GM23338 (cell line): ENCODE measurements at regions not wholly inside any gene's neighbourhood (a gene's known extent, or its start where the extent isn't known, plus 50 kb on each side); places are given as distances from the start of the nearest gene placed in this dataset.

ENCODE experiments used
- ATAC-seq: fragments of 200-7000 bp; cut with Tn5 transposase; 3 replicates; pipeline ENCODE4 v1.9.1; 2020
- DNase-seq: peaks from one replicate; pipeline ENCODE4 v3.0.0-alpha.2; 2015; ENCODE audit warnings: low spot score
- H2AFZ ChIP-seq: fragments of 200-600 bp; sonication (generic); 2 replicates; pipeline ENCODE4 v1.8.0; 2016; ENCODE audit warnings: antibody characterized with exemption, mild to moderate bottlenecking, moderate library complexity
- H3F3A ChIP-seq: fragments of 200-600 bp; sonication (generic); replicated peaks from 2 replicates; pipeline ENCODE4 v1.8.0; 2017; ENCODE audit warnings: antibody characterized with exemption, mixed run types, low read depth
- H3K27ac ChIP-seq: fragments of 200-600 bp; sonication (generic); 2 replicates; pipeline ENCODE4 v1.6.1; 2016; ENCODE audit warnings: low read depth
- H3K27me3 ChIP-seq: fragments of 200-600 bp; sonication (generic); 2 replicates; pipeline ENCODE4 v1.8.0; 2016; ENCODE audit warnings: mild to moderate bottlenecking, mixed run types, moderate library complexity; ENCODE audit not compliant: insufficient read depth
- H3K36me3 ChIP-seq: fragments of 200-600 bp; sonication (generic); 2 replicates; pipeline ENCODE4 v1.8.0; 2016; ENCODE audit warnings: mild to moderate bottlenecking; ENCODE audit not compliant: insufficient read depth
- H3K4me1 ChIP-seq: fragments of 200-600 bp; sonication (generic); 2 replicates; pipeline ENCODE4 v1.8.0; 2016; ENCODE audit warnings: mild to moderate bottlenecking, moderate library complexity; ENCODE audit not compliant: insufficient read depth
- H3K4me2 ChIP-seq: fragments of 200-600 bp; sonication (generic); 2 replicates; pipeline ENCODE4 v1.7.1; 2017; ENCODE audit warnings: mixed run types
- H3K4me3 ChIP-seq: fragments of 200-600 bp; sonication (generic); 2 replicates; pipeline ENCODE4 v1.6.1; 2016; ENCODE audit warnings: mixed run types
- H3K79me2 ChIP-seq: fragments of 200-600 bp; sonication (generic); replicated peaks from 2 replicates; pipeline ENCODE4 v1.8.0; 2017; ENCODE audit warnings: mild to moderate bottlenecking; ENCODE audit not compliant: insufficient read depth
- H3K9me2 ChIP-seq: fragments of 200-600 bp; sonication (generic); 2 replicates; pipeline ENCODE4 v1.8.0; 2017; ENCODE audit not compliant: insufficient read depth
- H4K20me1 ChIP-seq: fragments of 200-600 bp; sonication (generic); replicated peaks from 2 replicates; pipeline ENCODE4 v1.8.0; 2017; ENCODE audit warnings: mild to moderate bottlenecking; ENCODE audit not compliant: insufficient read depth
- H3K27ac Mint-ChIP-seq: 2 replicates; pipeline ENCODE4 v1.8.0; 2020; ENCODE audit warnings: inconsistent platforms, mild to moderate bottlenecking, moderate library complexity, mixed read lengths
- H3K27me3 Mint-ChIP-seq: 3 replicates; pipeline ENCODE4 v1.8.0; 2022; ENCODE audit warnings: low read depth, mild to moderate bottlenecking, moderate library complexity, mixed read lengths, inconsistent platforms; ENCODE audit not compliant: insufficient read depth, poor library complexity
- H3K36me3 Mint-ChIP-seq: 3 replicates; pipeline ENCODE4 v1.8.0; 2021; ENCODE audit warnings: low read depth, mild to moderate bottlenecking, inconsistent platforms, moderate library complexity, mixed read lengths
- H3K4me1 Mint-ChIP-seq: 3 replicates; pipeline ENCODE4 v1.8.0; 2020; ENCODE audit warnings: mild to moderate bottlenecking, inconsistent platforms, mixed read lengths
- H3K4me3 Mint-ChIP-seq: 3 replicates; pipeline ENCODE4 v1.8.0; 2021; ENCODE audit warnings: moderate library complexity, mild to moderate bottlenecking, inconsistent platforms, mixed read lengths
- H3K9me3 Mint-ChIP-seq: 3 replicates; pipeline ENCODE4 v1.8.0; 2020; ENCODE audit warnings: moderate library complexity, mild to moderate bottlenecking, inconsistent platforms, mixed read lengths
- CREB1 ChIP-seq: fragments of 250-450 bp; sonication (Bioruptor Pico); IDR thresholded peaks from 2 replicates; pipeline ENCODE4 v1.5.0; 2020; ENCODE audit warnings: low read depth, mild to moderate bottlenecking, moderate library complexity
- EZH2 ChIP-seq: fragments of 200-600 bp; sonication (generic); IDR thresholded peaks from one replicate; pipeline ENCODE4 v1.8.0; 2017; ENCODE audit warnings: antibody characterized with exemption, mild to moderate bottlenecking, low read depth; ENCODE audit not compliant: unreplicated experiment
- JUNB ChIP-seq: IDR thresholded peaks from one replicate; pipeline ENCODE4 v1.6.1; 2016; ENCODE audit warnings: antibody characterized with exemption; ENCODE audit not compliant: unreplicated experiment
- NANOG ChIP-seq: IDR thresholded peaks from 2 replicates; pipeline ENCODE4 v1.6.1; 2016; ENCODE audit warnings: antibody characterized with exemption, borderline replicate concordance
- POLR2AphosphoS5 ChIP-seq: IDR thresholded peaks from 2 replicates; pipeline ENCODE4 v1.6.1; 2016; ENCODE audit warnings: antibody characterized with exemption, low read depth
- STAT1 ChIP-seq: IDR thresholded peaks from one replicate; pipeline ENCODE4 v1.6.1; 2016; ENCODE audit warnings: antibody characterized with exemption; ENCODE audit not compliant: unreplicated experiment
- TF ChIP-seq, protein P1 (sequence below): IDR thresholded peaks from 2 replicates; pipeline ENCODE4 v1.6.1; 2016; ENCODE audit warnings: antibody characterized with exemption
- TF ChIP-seq, protein P2 (sequence below): fragments of 250-450 bp; sonication (Bioruptor Pico); IDR thresholded peaks from 2 replicates; pipeline ENCODE4 v1.5.0; 2020; ENCODE audit warnings: mild to moderate bottlenecking, moderate library complexity
- TF ChIP-seq, protein P3 (sequence below): IDR thresholded peaks from one replicate; pipeline ENCODE4 v1.6.1; 2018; ENCODE audit warnings: antibody characterized with exemption; ENCODE audit not compliant: unreplicated experiment

DNA sequence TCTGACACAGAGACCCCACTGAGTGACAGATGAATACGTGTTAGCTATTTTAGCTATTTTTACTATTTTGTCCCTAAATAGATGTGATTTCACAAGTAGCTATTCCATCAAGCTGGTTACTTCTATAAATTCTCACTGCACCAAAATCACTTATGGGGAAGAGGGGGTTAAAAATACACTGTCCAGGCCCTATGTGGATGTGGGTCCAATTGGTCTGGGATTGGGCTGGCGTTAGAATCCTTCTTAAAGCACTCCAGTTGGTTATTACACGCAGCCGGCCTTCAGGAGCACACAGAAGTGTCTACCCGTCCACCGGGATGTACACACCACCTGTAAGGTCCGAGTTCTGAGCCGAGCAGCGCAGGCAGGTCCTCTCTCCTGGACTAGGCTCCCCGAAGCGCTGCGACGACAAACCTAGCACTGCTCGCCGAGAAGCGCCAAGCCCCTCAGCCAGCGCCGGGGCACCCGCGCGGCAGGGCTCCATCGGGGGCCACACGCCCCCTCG lies 222.3 kb upstream of the MKLN1 start (continued):
- TF ChIP-seq, protein P1, sequence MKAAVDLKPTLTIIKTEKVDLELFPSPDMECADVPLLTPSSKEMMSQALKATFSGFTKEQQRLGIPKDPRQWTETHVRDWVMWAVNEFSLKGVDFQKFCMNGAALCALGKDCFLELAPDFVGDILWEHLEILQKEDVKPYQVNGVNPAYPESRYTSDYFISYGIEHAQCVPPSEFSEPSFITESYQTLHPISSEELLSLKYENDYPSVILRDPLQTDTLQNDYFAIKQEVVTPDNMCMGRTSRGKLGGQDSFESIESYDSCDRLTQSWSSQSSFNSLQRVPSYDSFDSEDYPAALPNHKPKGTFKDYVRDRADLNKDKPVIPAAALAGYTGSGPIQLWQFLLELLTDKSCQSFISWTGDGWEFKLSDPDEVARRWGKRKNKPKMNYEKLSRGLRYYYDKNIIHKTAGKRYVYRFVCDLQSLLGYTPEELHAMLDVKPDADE = no peak
- TF ChIP-seq JUNB = no peak
- TF ChIP-seq CREB1 (CRISPR knock-in tag) = no peak

DNA sequence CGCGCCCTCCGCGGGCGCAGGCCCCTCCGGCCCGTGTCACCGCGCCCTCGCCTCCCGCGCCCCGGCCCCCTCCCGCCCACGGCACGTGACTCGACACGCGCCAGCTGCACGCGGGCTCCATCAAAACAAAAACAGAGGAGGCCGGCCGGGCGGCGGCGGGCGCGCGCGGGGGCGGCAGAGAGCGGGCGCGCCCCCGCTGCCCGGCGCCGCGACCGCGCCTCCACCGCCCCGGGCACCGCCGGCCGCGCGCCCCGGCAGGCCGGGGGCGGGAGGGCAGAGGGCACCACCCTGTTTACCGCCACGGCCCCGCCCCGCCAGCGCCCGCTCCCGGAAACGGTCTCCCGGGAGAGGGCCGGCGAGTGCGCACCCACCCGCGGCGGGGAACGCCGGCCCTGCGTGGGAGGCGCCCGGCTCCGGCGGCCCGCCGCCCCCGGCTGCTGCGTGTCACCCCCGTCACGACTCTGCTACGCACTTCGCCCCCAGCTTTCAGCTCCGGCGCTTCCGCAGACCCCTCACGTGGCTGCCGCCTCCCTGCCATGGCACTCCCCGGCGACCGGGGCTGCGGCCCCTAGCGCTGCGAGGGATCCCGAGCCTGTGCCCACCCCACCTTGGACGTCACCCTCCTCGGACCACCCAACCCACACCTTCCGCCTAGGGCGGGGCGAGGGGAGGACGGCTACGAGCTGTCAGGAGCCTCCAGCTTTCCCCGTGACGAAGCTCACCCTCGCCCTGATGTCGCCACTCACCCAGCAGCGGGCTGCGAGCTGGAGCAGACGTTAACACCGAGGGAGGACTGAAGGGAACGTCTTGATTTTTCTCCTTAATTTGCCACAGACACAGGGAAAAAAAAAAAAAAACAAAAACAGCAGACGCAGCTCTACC lies 221.6 kb upstream of the MKLN1 start:
- Histone ChIP-seq H3K36me3 (no peaks in the 10 kb centered on the region), H4K20me1 (peaks cover 19% of the 10 kb centered on the region; the same call in 1 of the 2 replicates), H3F3A (no peaks in the 10 kb centered on the region), H2AFZ (peak overlapping the region; percentile 34; the same call in 1 of the 2 replicates), H3K4me3 (peak overlapping the region; percentile 87), H3K79me2 (peaks cover 58% of the 10 kb centered on the region), H3K4me1 (peaks cover 24% of the 10 kb centered on the region), H3K27me3 (peaks cover 13% of the 10 kb centered on the region), H3K9me2 (no peaks in the 10 kb centered on the region), H3K27ac (no peak overlapping the region), H3K4me2 (peak overlapping the region; percentile 99)
- Mint-ChIP-seq H3K27ac (peak overlapping the region; percentile 60; the same call in 1 of the 2 replicates), H3K9me3 (no peaks in the 10 kb centered on the region; the same call in 2 of the 3 replicates), H3K27me3 (peaks cover 18% of the 10 kb centered on the region), H3K4me3 (peak overlapping the region; percentile 91), H3K4me1 (peaks cover 46% of the 10 kb centered on the region), H3K36me3 (peaks cover 18% of the 10 kb centered on the region)
- peak; percentile 70 for DNase-seq
- peak; percentile 25 for ATAC-seq
- TF ChIP-seq JUNB (no peak), EZH2 (no peak), STAT1 (no peak), POLR2AphosphoS5 (peak; percentile 27; the same call in 1 of the 2 replicates), NANOG (no peak), CREB1 (CRISPR knock-in tag) (peak; percentile 22; the same call in 1 of the 2 replicates)
- TF ChIP-seq, protein P2, sequence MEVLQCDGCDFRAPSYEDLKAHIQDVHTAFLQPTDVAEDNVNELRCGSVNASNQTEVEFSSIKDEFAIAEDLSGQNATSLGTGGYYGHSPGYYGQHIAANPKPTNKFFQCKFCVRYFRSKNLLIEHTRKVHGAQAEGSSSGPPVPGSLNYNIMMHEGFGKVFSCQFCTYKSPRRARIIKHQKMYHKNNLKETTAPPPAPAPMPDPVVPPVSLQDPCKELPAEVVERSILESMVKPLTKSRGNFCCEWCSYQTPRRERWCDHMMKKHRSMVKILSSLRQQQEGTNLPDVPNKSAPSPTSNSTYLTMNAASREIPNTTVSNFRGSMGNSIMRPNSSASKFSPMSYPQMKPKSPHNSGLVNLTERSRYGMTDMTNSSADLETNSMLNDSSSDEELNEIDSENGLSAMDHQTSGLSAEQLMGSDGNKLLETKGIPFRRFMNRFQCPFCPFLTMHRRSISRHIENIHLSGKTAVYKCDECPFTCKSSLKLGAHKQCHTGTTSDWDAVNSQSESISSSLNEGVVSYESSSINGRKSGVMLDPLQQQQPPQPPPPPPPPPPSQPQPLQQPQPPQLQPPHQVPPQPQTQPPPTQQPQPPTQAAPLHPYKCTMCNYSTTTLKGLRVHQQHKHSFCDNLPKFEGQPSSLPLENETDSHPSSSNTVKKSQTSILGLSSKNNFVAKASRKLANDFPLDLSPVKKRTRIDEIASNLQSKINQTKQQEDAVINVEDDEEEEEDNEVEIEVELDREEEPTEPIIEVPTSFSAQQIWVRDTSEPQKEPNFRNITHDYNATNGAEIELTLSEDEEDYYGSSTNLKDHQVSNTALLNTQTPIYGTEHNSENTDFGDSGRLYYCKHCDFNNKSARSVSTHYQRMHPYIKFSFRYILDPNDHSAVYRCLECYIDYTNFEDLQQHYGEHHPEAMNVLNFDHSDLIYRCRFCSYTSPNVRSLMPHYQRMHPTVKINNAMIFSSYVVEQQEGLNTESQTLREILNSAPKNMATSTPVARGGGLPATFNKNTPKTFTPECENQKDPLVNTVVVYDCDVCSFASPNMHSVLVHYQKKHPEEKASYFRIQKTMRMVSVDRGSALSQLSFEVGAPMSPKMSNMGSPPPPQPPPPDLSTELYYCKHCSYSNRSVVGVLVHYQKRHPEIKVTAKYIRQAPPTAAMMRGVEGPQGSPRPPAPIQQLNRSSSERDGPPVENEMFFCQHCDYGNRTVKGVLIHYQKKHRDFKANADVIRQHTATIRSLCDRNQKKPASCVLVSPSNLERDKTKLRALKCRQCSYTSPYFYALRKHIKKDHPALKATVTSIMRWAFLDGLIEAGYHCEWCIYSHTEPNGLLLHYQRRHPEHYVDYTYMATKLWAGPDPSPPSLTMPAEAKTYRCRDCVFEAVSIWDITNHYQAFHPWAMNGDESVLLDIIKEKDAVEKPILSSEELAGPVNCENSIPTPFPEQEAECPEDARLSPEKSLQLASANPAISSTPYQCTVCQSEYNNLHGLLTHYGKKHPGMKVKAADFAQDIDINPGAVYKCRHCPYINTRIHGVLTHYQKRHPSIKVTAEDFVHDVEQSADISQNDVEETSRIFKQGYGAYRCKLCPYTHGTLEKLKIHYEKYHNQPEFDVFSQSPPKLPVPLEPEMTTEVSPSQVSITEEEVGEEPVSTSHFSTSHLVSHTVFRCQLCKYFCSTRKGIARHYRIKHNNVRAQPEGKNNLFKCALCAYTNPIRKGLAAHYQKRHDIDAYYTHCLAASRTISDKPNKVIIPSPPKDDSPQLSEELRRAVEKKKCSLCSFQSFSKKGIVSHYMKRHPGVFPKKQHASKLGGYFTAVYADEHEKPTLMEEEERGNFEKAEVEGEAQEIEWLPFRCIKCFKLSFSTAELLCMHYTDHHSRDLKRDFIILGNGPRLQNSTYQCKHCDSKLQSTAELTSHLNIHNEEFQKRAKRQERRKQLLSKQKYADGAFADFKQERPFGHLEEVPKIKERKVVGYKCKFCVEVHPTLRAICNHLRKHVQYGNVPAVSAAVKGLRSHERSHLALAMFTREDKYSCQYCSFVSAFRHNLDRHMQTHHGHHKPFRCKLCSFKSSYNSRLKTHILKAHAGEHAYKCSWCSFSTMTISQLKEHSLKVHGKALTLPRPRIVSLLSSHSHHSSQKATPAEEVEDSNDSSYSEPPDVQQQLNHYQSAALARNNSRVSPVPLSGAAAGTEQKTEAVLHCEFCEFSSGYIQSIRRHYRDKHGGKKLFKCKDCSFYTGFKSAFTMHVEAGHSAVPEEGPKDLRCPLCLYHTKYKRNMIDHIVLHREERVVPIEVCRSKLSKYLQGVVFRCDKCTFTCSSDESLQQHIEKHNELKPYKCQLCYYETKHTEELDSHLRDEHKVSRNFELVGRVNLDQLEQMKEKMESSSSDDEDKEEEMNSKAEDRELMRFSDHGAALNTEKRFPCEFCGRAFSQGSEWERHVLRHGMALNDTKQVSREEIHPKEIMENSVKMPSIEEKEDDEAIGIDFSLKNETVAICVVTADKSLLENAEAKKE (CRISPR knock-in tag) = no peak
- TF ChIP-seq, protein P3, sequence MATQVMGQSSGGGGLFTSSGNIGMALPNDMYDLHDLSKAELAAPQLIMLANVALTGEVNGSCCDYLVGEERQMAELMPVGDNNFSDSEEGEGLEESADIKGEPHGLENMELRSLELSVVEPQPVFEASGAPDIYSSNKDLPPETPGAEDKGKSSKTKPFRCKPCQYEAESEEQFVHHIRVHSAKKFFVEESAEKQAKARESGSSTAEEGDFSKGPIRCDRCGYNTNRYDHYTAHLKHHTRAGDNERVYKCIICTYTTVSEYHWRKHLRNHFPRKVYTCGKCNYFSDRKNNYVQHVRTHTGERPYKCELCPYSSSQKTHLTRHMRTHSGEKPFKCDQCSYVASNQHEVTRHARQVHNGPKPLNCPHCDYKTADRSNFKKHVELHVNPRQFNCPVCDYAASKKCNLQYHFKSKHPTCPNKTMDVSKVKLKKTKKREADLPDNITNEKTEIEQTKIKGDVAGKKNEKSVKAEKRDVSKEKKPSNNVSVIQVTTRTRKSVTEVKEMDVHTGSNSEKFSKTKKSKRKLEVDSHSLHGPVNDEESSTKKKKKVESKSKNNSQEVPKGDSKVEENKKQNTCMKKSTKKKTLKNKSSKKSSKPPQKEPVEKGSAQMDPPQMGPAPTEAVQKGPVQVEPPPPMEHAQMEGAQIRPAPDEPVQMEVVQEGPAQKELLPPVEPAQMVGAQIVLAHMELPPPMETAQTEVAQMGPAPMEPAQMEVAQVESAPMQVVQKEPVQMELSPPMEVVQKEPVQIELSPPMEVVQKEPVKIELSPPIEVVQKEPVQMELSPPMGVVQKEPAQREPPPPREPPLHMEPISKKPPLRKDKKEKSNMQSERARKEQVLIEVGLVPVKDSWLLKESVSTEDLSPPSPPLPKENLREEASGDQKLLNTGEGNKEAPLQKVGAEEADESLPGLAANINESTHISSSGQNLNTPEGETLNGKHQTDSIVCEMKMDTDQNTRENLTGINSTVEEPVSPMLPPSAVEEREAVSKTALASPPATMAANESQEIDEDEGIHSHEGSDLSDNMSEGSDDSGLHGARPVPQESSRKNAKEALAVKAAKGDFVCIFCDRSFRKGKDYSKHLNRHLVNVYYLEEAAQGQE = no peak
